Gastrocnemius medialis (tissue), 4 donors: ENCODE measurements at regions not wholly inside any gene's neighbourhood (a gene's known extent, or its start where the extent isn't known, plus 50 kb on each side); places are given as distances from the start of the nearest gene placed in this dataset.

Experiments
- ATAC-seq, 2 donors: fragments of 150-250 bp; one replicate each; pipeline ENCODE4 v1.9.1; 2016
- DNase-seq, 2 donors: peaks; one replicate each; pipeline ENCODE4 v3.0.0-alpha.2; 2019
- H3K27ac ChIP-seq, 4 donors: fragments of 200-600 bp; sonication (generic); 1 replicate in 1 of 4; 2 replicates in 3 of 4; pipeline ENCODE4 v1.5.1; 2016 to 2018; ENCODE audit warnings: mild to moderate bottlenecking in 2 of 4, moderate library complexity in 1 of 4
- H3K27me3 ChIP-seq, 3 donors: fragments of 200-600 bp; sonication (generic) in 2 of 3; 1 replicate in 1 of 3; 2 replicates in 2 of 3; pipeline versions ENCODE4 v1.5.1 to v1.6.0; 2016 to 2019; ENCODE audit warnings: mild to moderate bottlenecking in 1 of 3, moderate library complexity in 1 of 3
- H3K36me3 ChIP-seq, 2 donors: fragments of 200-600 bp; sonication (generic) in 1 of 2; one replicate each; pipeline ENCODE4 v1.5.1; 2017 to 2018
- H3K4me1 ChIP-seq, 2 donors: fragments of 200-600 bp; sonication (generic) in 1 of 2; one replicate each; pipeline ENCODE4 v1.5.1; 2016 to 2017; ENCODE audit warnings: mild to moderate bottlenecking in 2 of 2
- H3K4me3 ChIP-seq, 4 donors: fragments of 200-600 bp; sonication (generic) in 3 of 4; 1 replicate in 1 of 4; 2 replicates in 3 of 4; pipeline ENCODE4 v1.5.1; 2016 to 2019; ENCODE audit warnings: mild to moderate bottlenecking in 2 of 4
- H3K9me3 ChIP-seq, 3 donors: fragments of 200-600 bp; sonication (generic) in 2 of 3; 1 replicate in 1 of 3; 2 replicates in 2 of 3; pipeline ENCODE4 v1.5.1; 2016 to 2019
- CTCF ChIP-seq, 5 experiments: fragments of 450-650 bp in 3 of 5; fragments of 200-600 bp in 2 of 5; sonication (generic) in 2 of 5; IDR thresholded peaks in 4 of 5; conservative IDR thresholded peaks in 1 of 5; 1 replicate in 4 of 5; 2 replicates in 1 of 5; pipeline ENCODE4 v1.5.1; 2016 to 2019; ENCODE audit warnings: antibody characterized with exemption in 5 of 5, mild to moderate bottlenecking in 3 of 5, moderate library complexity in 3 of 5
- POLR2A ChIP-seq, 2 donors: fragments of 450-650 bp; IDR thresholded peaks; one replicate each; pipeline ENCODE4 v1.6.1; 2017; ENCODE audit warnings: antibody characterized with exemption in 2 of 2, mild to moderate bottlenecking in 2 of 2, moderate library complexity in 2 of 2
- in situ Hi-C, 4 donors: fragments of 200-750 bp; cut with MboI; loops; one replicate each; pipeline versions ENCODE4 v1.15.0 to v1.8.0; 2017; ENCODE audit warnings: low sequenced_read_pairs in 4 of 4
- intact Hi-C: fragments of 100-400 bp; cut with DNase I; formaldehyde crosslinking; loops from one replicate; pipeline ENCODE4 v1.15.1; 2023; ENCODE audit warnings: low total_unique reads

- no peak overlapping the region for H3K4me3 ChIP-seq
- in situ Hi-C loops, result no loop called here
- no peak overlapping the region for H3K27ac ChIP-seq
- peaks cover 0 to 2% (median 0%) of the 10 kb centered on the region in 3 donors for H3K9me3 ChIP-seq
- H3K36me3 ChIP-seq, result no peaks in the 10 kb centered on the region
- TF ChIP-seq POLR2A (IDR thresholded peaks at IDR 0.05), result no peak
- no peak for TF ChIP-seq CTCF (IDR thresholded peaks at IDR 0.05 in 4 of 5, conservative IDR thresholded peaks at IDR 0.05 in 1 of 5)
- no peak for DNase-seq
- H3K4me1 ChIP-seq, result no peaks in the 10 kb centered on the region
- ATAC-seq, result no peak
- intact Hi-C loops, result no loop called here
- no peaks in the 10 kb centered on the region for H3K27me3 ChIP-seq
Measured at GRCh38 chr11:37995886-37996285, 1397.8 kb upstream of the RAG2 start.

GRCh38 chr11:37988031-37988430 lies 1390.0 kb upstream of the RAG2 start:
- ATAC-seq (no peak), DNase-seq (no peak)
- in situ Hi-C loops (no loop called here), intact Hi-C loops (no loop called here)
- H3K4me3 ChIP-seq, result no peak overlapping the region
- H3K27ac ChIP-seq, result no peak overlapping the region
- TF ChIP-seq CTCF (IDR thresholded peaks at IDR 0.05 in 4 of 5, conservative IDR thresholded peaks at IDR 0.05 in 1 of 5), result no peak
- TF ChIP-seq POLR2A (IDR thresholded peaks at IDR 0.05), result no peak
- no peaks in the 10 kb centered on the region for H3K27me3 ChIP-seq
- no peaks in the 10 kb centered on the region for H3K9me3 ChIP-seq
- no peaks in the 10 kb centered on the region for H3K36me3 ChIP-seq
- H3K4me1 ChIP-seq, result no peaks in the 10 kb centered on the region

GRCh38 chr11:37984991-37985390 lies 1387.0 kb upstream of the RAG2 start:
- Histone ChIP-seq H3K9me3 (no peaks in the 10 kb centered on the region), H3K4me1 (no peaks in the 10 kb centered on the region), H3K27me3 (no peaks in the 10 kb centered on the region), H3K36me3 (no peaks in the 10 kb centered on the region), H3K4me3 (no peak overlapping the region), H3K27ac (no peak overlapping the region)
- in situ Hi-C loops, result no loop called here
- ATAC-seq, result no peak
- TF ChIP-seq CTCF (IDR thresholded peaks at IDR 0.05 in 4 of 5, conservative IDR thresholded peaks at IDR 0.05 in 1 of 5), result no peak
- TF ChIP-seq POLR2A (IDR thresholded peaks at IDR 0.05), result no peak
- intact Hi-C loops, result no loop called here
- DNase-seq, result no peak

GRCh38 chr11:37978647-37979046 lies 1380.6 kb upstream of the RAG2 start:
- H3K36me3 ChIP-seq, result no peaks in the 10 kb centered on the region
- intact Hi-C loops (no loop called here), in situ Hi-C loops (no loop called here)
- no peak overlapping the region for H3K27ac ChIP-seq
- no peak for ATAC-seq
- no peak overlapping the region for H3K4me3 ChIP-seq
- no peak for DNase-seq
- no peaks in the 10 kb centered on the region for H3K27me3 ChIP-seq
- TF ChIP-seq CTCF (IDR thresholded peaks at IDR 0.05 in 4 of 5, conservative IDR thresholded peaks at IDR 0.05 in 1 of 5) (no peak), POLR2A (IDR thresholded peaks at IDR 0.05) (no peak)
- H3K4me1 ChIP-seq, result no peaks in the 10 kb centered on the region
- no peaks in the 10 kb centered on the region for H3K9me3 ChIP-seq

- Histone ChIP-seq H3K36me3 (no peaks in the 10 kb centered on the region), H3K27me3 (no peaks in the 10 kb centered on the region), H3K27ac (no peak overlapping the region), H3K4me3 (no peak overlapping the region), H3K9me3 (no peaks in the 10 kb centered on the region), H3K4me1 (no peaks in the 10 kb centered on the region)
- ATAC-seq (no peak), DNase-seq (no peak)
- intact Hi-C loops, result no loop called here
- in situ Hi-C loops, result no loop called here
- no peak for TF ChIP-seq CTCF (IDR thresholded peaks at IDR 0.05 in 4 of 5, conservative IDR thresholded peaks at IDR 0.05 in 1 of 5)
- TF ChIP-seq POLR2A (IDR thresholded peaks at IDR 0.05), result no peak
Measured at GRCh38 chr11:37973941-37974340, 1375.9 kb upstream of the RAG2 start.
